Activated naive CD4-positive, alpha-beta T cell treated with anti-CD3 and anti-CD28 coated beads for 36 hours (primary cell): ENCODE measurements at regions not wholly inside any gene's neighbourhood (a gene's known extent, or its start where the extent isn't known, plus 50 kb on each side); places are given as distances from the start of the nearest gene placed in this dataset.

Experiments used
- CTCF ChIA-PET: fragments of 350-600 bp; sonication (Branson Sonifier 250); formaldehyde crosslinking; loops from one replicate; lab custom pipeline; 2021; ENCODE audit warnings: antibody characterized with exemption; lab: Charles Lee
- DNase-seq: peaks from one replicate; pipeline ENCODE4 v3.0.0-alpha.2; 2020
- H3K27ac Mint-ChIP-seq: one replicate; pipeline ENCODE4 v1.8.0; 2021; ENCODE audit warnings: mild to moderate bottlenecking, mixed read lengths
- H3K27me3 Mint-ChIP-seq: one replicate; pipeline ENCODE4 v1.8.0; 2021; ENCODE audit warnings: low read depth, mixed read lengths
- H3K36me3 Mint-ChIP-seq: one replicate; pipeline ENCODE4 v1.8.0; 2021; ENCODE audit warnings: low read depth, mixed read lengths
- H3K4me1 Mint-ChIP-seq: one replicate; pipeline ENCODE4 v1.8.0; 2021; ENCODE audit warnings: low read depth, mixed read lengths
- H3K4me3 Mint-ChIP-seq: one replicate; pipeline ENCODE4 v1.8.0; 2021; ENCODE audit warnings: mild to moderate bottlenecking, moderate library complexity, mixed read lengths
- H3K9me3 Mint-ChIP-seq: one replicate; pipeline ENCODE4 v1.8.0; 2021; ENCODE audit warnings: mixed read lengths
- intact Hi-C: fragments of 100-400 bp; cut with micrococcal nuclease; formaldehyde crosslinking; loops from one replicate; pipeline ENCODE4 v1.15.1; 2023

DNA sequence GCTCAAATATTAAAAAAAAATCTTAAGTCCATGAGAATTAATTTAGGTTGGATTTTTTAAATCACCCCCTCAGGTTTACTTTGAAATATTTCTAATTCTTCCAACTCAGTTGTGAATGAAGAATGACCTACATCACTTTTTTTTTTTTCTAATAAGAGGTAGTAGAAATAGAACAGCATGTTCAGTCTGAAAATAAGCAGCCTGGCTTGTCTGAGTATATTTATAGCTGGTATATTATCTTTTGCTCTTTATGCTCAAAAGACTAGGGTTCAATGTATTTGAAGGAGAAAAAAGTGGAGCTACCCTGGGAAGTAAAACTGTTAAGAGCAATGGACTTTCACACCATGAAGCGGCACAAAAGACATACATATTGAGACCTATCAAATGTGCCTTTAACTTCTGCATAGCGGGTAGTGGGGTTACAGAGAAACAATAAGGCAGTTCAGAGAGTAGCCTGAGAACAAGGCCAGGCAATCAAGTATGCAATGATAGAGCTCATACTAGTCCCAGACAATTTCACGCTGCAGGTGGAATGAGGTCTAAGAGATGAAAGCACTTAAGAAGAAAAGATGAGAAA lies 175.4 kb upstream of the CDH12 start:
- H3K4me1 Mint-ChIP-seq, result no peaks in the 10 kb centered on the region
- H3K27me3 Mint-ChIP-seq, result no peaks in the 10 kb centered on the region
- no peaks in the 10 kb centered on the region for H3K36me3 Mint-ChIP-seq
- intact Hi-C loops, result no loop called here
- H3K4me3 Mint-ChIP-seq, result no peak overlapping the region
- H3K9me3 Mint-ChIP-seq, result no peaks in the 10 kb centered on the region
- DNase-seq, result no peak
- CTCF ChIA-PET, result no interaction called here
- no peak overlapping the region for H3K27ac Mint-ChIP-seq

DNA sequence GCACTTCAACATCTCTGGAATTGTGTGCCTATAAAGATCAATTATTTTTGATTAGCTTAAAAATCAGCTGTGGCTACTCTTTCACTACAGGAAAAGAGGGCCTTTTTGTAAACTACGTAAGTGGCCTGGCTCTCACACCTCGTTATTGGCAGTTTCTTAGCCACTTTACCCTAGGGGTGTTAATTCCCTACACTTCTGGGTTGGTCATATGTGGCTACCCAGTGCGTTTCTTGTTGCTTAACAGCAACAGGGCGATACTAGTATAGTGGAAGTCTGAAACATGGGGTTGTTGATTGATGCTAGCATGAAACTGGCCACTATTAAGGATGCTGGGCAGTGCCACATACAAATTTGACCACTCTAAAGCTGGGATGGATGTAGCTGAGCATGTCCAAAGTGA lies 174.7 kb upstream of the CDH12 start:
- H3K9me3 Mint-ChIP-seq, result no peaks in the 10 kb centered on the region
- H3K4me3 Mint-ChIP-seq, result no peak overlapping the region

DNA sequence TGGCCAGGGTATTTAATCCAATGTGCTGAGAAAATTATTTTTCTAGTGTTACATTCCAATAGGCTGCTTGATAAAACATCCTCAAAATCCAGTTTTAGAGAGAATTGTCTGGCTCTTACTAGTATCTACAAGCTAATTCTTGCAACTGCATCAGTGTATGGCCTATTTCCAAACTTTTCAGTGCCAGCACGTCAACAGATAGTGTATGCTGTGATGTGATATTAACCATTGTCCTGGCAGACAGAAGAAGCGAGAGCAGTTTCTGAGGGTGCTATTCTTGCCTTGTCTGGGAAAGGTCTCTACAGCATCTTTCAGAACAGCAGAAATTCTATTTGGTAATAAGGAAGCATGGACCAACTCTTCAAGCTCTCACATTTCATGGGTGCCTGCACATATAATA lies 174.2 kb upstream of the CDH12 start:
- intact Hi-C loops, result no loop called here
- no peak overlapping the region for H3K4me3 Mint-ChIP-seq
- no peaks in the 10 kb centered on the region for H3K36me3 Mint-ChIP-seq
- no peaks in the 10 kb centered on the region for H3K27me3 Mint-ChIP-seq
- H3K9me3 Mint-ChIP-seq, result no peaks in the 10 kb centered on the region
- no peaks in the 10 kb centered on the region for H3K4me1 Mint-ChIP-seq
- no peak overlapping the region for H3K27ac Mint-ChIP-seq
- DNase-seq, result no peak
- CTCF ChIA-PET, result no interaction called here

More for the DNA sequence above, 174.7 kb upstream of the CDH12 start:
- intact Hi-C loops, result no loop called here
- no peak for DNase-seq
- no peaks in the 10 kb centered on the region for H3K27me3 Mint-ChIP-seq
- no peak overlapping the region for H3K27ac Mint-ChIP-seq
- no peaks in the 10 kb centered on the region for H3K36me3 Mint-ChIP-seq
- H3K4me1 Mint-ChIP-seq, result no peaks in the 10 kb centered on the region
- CTCF ChIA-PET, result no interaction called here

DNA sequence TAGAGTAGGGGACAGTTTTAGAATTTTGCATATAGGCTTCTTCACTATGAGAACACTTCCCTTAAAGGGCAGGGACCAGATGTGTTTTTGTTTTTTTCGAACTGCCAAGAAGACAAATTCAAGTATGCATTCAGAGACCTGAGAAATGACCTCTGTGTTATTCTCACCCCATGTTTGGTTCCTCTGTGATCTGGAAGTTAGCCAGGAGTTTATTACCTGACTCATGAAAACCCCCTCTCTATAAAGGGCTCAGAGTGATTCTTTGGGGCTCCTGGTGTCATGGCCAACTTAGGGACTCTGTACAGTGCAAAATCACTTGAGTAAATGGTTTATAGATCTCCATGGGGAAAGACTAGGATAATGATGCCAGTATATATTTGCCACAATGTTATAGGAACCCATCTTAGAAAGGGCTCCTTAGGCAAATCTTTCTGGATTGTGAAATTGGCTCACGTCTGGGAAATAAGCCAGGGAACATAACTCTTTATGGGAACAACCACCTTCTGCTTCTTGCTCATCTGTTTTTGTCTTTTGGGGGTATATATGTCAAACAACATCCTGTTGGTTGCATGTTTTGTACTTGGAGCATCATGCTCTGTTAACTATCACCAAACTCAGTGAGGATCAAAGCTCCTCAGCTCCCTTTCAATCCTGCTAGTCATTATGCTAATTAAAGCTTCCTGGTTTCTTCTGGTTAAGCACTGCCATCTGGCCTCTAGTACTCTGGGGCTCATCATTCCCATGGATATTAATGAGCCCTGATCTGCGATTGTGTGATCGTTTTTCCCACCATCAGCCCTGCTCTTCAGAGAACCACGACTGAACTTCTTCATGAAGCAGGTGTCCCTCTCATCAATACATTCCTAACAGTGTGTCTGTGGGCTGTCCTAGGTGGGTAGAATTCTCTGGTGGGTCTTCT lies 173.4 kb upstream of the CDH12 start:
- Mint-ChIP-seq H3K9me3 (no peaks in the 10 kb centered on the region), H3K4me1 (no peaks in the 10 kb centered on the region), H3K4me3 (no peak overlapping the region), H3K27ac (no peak overlapping the region), H3K36me3 (no peaks in the 10 kb centered on the region), H3K27me3 (no peaks in the 10 kb centered on the region)
- CTCF ChIA-PET, result no interaction called here
- intact Hi-C loops, result no loop called here
- DNase-seq, result no peak

DNA sequence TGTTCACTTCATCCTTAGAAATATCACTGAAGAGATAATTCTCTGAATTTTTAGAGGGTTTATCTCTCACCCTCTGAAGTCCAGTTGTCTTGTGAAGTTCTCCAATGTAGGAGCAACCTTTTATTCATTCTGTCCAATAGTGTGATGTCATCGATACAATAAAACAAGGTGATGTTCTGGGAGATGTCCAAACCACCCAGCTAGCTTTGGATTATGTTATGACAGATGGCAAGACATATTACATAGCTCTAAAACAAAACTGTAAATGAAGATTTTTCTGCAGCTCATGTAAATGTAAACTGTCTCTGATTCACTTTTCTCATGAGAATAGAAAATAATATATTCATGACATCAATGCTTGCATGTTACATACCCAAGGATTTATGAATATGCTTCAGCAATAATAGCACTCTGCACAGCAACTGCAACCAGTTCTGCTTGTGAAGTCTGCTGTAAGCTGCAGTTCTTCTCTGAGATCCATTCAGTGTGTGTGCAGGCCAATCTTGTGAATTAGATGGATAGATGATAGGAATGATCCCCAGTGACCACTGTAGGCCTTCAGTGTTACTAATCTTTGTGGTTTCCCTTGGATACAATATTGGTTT lies 172.6 kb upstream of the CDH12 start:
- Mint-ChIP-seq H3K4me3 (no peak overlapping the region), H3K9me3 (peaks cover 3% of the 10 kb centered on the region), H3K36me3 (no peaks in the 10 kb centered on the region), H3K27me3 (no peaks in the 10 kb centered on the region), H3K27ac (no peak overlapping the region), H3K4me1 (no peaks in the 10 kb centered on the region)
- CTCF ChIA-PET, result no interaction called here
- DNase-seq, result no peak
- intact Hi-C loops, result no loop called here

DNA sequence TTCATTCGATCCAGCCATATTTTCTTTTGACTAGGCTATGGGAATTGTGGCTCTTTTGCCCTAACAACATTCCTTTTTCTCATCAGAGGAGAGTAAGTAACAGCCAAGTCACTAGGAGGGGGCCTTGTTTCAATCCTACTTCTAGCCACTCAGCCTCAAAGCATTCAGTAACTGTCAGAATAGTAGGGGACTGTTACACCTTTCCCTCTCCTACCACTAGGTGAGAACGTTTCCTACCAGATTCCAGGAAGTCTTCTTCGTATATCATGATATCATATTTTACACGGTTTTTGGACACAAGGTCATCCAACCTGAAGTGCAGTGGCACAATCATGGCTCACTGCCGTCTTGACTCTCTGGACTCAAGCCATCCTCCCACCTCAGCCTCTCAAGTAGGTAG lies 171.3 kb upstream of the CDH12 start:
- CTCF ChIA-PET, result no interaction called here
- Mint-ChIP-seq H3K4me1 (no peaks in the 10 kb centered on the region), H3K9me3 (peaks cover 3% of the 10 kb centered on the region), H3K36me3 (no peaks in the 10 kb centered on the region), H3K27me3 (no peaks in the 10 kb centered on the region), H3K27ac (no peak overlapping the region), H3K4me3 (no peak overlapping the region)
- intact Hi-C loops, result no loop called here
- DNase-seq, result no peak

DNA sequence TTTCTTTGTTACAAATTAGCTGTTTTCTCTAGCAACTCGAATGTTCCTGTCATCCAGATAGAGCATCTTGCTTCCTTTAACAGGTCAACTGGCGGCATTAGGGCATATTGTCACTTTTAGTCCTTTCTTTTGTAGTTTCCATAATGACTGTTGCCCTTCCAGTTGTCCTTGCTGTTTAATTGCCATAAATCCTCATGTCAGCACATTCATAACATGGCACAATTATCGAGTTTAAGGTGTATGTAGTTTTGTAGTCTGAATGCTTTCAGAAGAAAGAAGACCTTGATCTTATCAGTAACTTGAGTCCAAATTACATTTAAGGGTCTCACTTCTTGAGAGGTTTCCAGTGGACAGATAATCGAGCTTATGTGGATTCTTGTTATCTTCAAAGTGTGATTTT lies 161.7 kb upstream of the CDH12 start:
- peaks cover 2% of the 10 kb centered on the region for H3K9me3 Mint-ChIP-seq
- H3K27me3 Mint-ChIP-seq, result no peaks in the 10 kb centered on the region
- intact Hi-C loops, result no loop called here
- no peak overlapping the region for H3K27ac Mint-ChIP-seq
- no peaks in the 10 kb centered on the region for H3K36me3 Mint-ChIP-seq
- CTCF ChIA-PET, result no interaction called here
- H3K4me1 Mint-ChIP-seq, result peaks cover 9% of the 10 kb centered on the region
- DNase-seq, result no peak
- no peak overlapping the region for H3K4me3 Mint-ChIP-seq

DNA sequence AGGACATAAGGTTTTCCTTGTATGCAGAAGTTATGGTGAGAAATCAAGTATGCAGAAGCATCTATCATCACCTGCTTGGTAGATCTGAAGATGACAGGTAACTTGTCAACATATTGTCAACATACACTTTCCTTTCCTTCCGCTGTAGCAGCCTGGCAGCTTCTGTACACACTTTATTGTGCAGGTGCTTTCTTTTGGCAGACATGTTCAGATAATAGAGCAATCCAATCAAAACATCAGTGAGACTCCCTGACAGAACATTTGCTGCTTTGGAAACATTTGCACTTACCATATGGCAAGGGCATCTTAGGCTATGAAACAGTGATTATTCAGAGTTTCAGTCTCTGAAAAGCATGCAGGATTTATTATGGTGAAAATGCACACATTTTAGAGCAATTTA lies 161.1 kb upstream of the CDH12 start:
- H3K27me3 Mint-ChIP-seq, result no peaks in the 10 kb centered on the region
- no peak for DNase-seq
- peaks cover 2% of the 10 kb centered on the region for H3K9me3 Mint-ChIP-seq
- no peak overlapping the region for H3K27ac Mint-ChIP-seq
- H3K36me3 Mint-ChIP-seq, result no peaks in the 10 kb centered on the region
- CTCF ChIA-PET, result no interaction called here
- no peak overlapping the region for H3K4me3 Mint-ChIP-seq
- intact Hi-C loops, result no loop called here
- peaks cover 9% of the 10 kb centered on the region for H3K4me1 Mint-ChIP-seq

DNA sequence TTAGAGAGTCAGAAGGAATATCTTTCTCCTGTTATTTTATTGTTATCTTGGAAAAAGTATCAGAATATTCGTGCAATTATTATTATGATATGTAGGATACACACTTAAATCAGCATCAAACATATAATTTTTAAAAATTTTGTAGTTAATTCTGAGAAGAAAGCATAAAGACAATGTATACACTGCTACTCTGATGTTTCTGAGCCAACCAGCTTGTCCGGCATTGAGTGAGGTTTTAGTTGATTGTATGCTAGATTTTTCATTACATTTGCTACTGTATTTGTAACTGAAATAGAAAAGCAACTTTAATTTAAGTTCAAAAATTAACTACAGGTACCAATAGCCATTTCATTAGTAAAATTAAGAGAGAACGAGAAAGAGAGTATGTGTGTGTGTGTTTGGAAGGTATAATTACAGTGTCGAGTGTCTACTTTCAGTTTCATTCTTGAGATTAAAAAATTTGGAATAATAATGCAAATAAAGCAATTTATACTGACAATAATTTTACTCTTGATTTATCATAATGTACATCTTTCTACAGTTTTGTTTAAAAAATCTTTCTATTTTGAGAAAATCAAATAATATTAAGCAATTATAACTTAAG lies 160.4 kb upstream of the CDH12 start:
- CTCF ChIA-PET, result no interaction called here
- Mint-ChIP-seq H3K9me3 (peaks cover 3% of the 10 kb centered on the region), H3K4me3 (peak overlapping the region; percentile 62), H3K27ac (no peak overlapping the region), H3K4me1 (peaks cover 9% of the 10 kb centered on the region), H3K36me3 (no peaks in the 10 kb centered on the region), H3K27me3 (no peaks in the 10 kb centered on the region)
- intact Hi-C loops, result no loop called here
- no peak for DNase-seq

DNA sequence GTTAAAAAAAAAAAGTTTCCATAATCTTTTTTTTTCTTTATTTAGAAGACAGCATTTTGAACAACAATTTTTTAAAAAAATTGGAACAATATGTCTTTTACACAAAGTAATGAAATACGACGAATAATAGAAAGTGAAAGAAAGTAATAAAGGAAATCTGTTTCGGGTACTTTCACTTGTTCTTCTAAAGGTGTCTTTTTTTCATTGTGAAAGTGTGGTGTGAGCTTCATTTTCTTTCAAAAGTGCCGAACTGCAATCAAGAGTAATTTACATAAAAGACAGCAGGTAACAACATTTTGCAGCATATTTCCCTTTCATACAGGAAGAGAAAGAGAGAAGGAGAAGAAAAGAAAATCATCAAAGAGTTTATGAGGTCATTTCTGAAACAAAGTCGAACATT lies 159.7 kb upstream of the CDH12 start:
- H3K36me3 Mint-ChIP-seq, result no peaks in the 10 kb centered on the region

DNA sequence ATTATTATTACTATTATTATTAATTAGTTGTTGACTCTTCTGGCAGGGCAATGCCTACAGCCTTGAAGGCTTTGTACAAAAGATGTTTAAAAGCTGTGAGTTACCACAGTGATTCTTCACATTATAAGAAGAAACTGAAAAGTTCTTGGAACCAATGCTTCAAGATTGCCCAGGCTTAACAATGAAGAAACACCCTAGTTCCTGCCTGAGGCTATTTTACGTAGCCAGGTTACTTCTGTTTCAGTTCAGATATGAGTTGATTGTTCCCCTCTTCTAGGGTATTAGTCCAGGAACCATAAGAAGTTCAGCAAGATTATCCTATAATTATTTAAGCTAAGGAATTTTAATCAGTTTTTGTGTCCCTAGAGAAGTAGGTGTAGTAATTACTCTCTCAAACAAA lies 154.6 kb upstream of the CDH12 start:
- Mint-ChIP-seq H3K9me3 (peaks cover 7% of the 10 kb centered on the region), H3K27ac (no peak overlapping the region), H3K4me1 (peaks cover 2% of the 10 kb centered on the region), H3K27me3 (no peaks in the 10 kb centered on the region), H3K4me3 (no peak overlapping the region), H3K36me3 (no peaks in the 10 kb centered on the region)
- intact Hi-C loops, result no loop called here
- no peak for DNase-seq
- CTCF ChIA-PET, result no interaction called here

More for the DNA sequence above, 159.7 kb upstream of the CDH12 start:
- DNase-seq, result no peak
- peaks cover 3% of the 10 kb centered on the region for H3K9me3 Mint-ChIP-seq
- H3K27ac Mint-ChIP-seq, result no peak overlapping the region
- intact Hi-C loops, result no loop called here
- H3K4me3 Mint-ChIP-seq, result peak overlapping the region; percentile 62
- no peaks in the 10 kb centered on the region for H3K27me3 Mint-ChIP-seq
- H3K4me1 Mint-ChIP-seq, result peaks cover 9% of the 10 kb centered on the region
- CTCF ChIA-PET, result no interaction called here

DNA sequence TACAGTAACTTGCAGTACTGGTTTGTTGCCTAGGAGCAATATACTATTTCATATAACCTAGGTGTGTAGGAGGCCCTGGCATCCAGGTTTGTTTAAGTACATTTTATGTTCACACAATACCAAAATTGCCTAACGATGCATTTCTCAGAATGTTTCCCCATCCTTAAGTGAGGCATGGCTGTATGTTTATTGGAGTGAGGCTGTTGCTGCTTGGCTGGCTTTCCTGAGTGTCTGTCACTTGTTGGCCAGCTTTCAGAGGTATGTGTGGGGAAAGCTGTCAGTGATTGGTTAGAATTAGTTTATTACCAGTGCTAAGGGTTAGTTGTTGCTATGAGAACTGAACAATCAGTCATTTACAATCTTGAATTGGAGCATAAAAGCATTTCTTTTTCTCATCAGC lies 154.1 kb upstream of the CDH12 start:
- Mint-ChIP-seq H3K4me3 (no peak overlapping the region), H3K36me3 (no peaks in the 10 kb centered on the region), H3K27me3 (no peaks in the 10 kb centered on the region), H3K27ac (no peak overlapping the region), H3K4me1 (no peaks in the 10 kb centered on the region), H3K9me3 (peaks cover 5% of the 10 kb centered on the region)
- no peak for DNase-seq
- CTCF ChIA-PET, result no interaction called here
- intact Hi-C loops, result no loop called here
